Erythroblast (primary cell): ENCODE measurements at regions not wholly inside any gene's neighbourhood (a gene's known extent, or its start where the extent isn't known, plus 50 kb on each side); places are given as distances from the start of the nearest gene placed in this dataset.

Experiments
- GATA1 ChIP-seq: IDR thresholded peaks from 2 replicates; pipeline ENCODE4 v1.6.1; 2011; ENCODE audit warnings: low read depth, mild to moderate bottlenecking, control low read depth, low read length, moderate library complexity
- POLR2A ChIP-seq: IDR thresholded peaks from 2 replicates; pipeline ENCODE4 v1.6.1; 2011; ENCODE audit warnings: mild to moderate bottlenecking, low read length

DNA sequence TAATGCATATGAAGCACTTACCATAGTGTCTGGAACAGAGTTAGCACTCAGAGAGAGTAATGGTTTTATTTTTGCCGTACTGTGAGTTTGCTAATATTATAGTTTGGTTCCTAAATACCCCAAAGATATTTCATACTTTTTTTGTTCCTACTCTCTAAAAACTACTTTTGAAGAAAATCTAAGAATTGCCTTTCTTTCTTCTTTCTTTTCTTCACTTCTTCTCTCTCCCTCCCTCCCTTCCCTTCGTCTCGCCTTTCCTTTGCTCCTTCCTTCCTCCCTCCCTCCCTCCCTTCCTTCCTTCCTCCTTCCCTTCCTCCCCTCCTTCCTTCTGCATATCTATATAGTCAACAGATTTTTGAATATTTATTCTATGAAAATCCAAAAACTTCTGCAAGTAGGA is 351.7 kb upstream of the RSPO3 start:
- TF ChIP-seq POLR2A = no peak
- no peak for TF ChIP-seq GATA1
